Adrenal gland (tissue), 9 donors: ENCODE measurements at regions not wholly inside any gene's neighbourhood (a gene's known extent, or its start where the extent isn't known, plus 50 kb on each side); places are given as distances from the start of the nearest gene placed in this dataset.

ENCODE experiments used
- DNase-seq, 7 donors: peaks; one replicate each; pipeline ENCODE4 v3.0.0-alpha.2; 2019 to 2020
- H3K27ac ChIP-seq, 5 donors: fragments of 200-600 bp; sonication (generic) in 4 of 5; 1 replicate in 3 of 5; 2 replicates in 2 of 5; pipeline versions ENCODE4 v1.5.1 to v1.8.0; 2016 to 2020; ENCODE audit warnings: mild to moderate bottlenecking in 1 of 5
- H3K27me3 ChIP-seq: fragments of 200-600 bp; 2 replicates; pipeline ENCODE4 v1.8.0; 2021
- H3K36me3 ChIP-seq, 2 donors: fragments of 200-600 bp; replicated peaks in 1 of 2; 1 replicate in 1 of 2; 2 replicates in 1 of 2; pipeline versions ENCODE4 v1.5.1 to v1.8.0; 2018 to 2022
- H3K4me1 ChIP-seq, 2 donors: fragments of 200-600 bp; replicated peaks in 1 of 2; 1 replicate in 1 of 2; 2 replicates in 1 of 2; pipeline versions ENCODE4 v1.5.1 to v1.8.0; 2018 to 2021
- H3K4me3 ChIP-seq, 4 donors: fragments of 200-600 bp; sonication (generic) in 3 of 4; one replicate each; pipeline ENCODE4 v1.5.1; 2016 to 2018
- H3K9me3 ChIP-seq, 3 donors: fragments of 200-600 bp; sonication (generic) in 1 of 3; replicated peaks in 1 of 3; 1 replicate in 2 of 3; 2 replicates in 1 of 3; pipeline versions ENCODE4 v1.5.1 to v1.8.0; 2016 to 2021
- CTCF ChIP-seq, 6 experiments: fragments of 450-650 bp in 4 of 6; fragments of 200-600 bp in 2 of 6; sonication (generic) in 1 of 6; IDR thresholded peaks; 1 replicate in 5 of 6; 2 replicates in 1 of 6; pipeline versions ENCODE4 v1.5.1 to v1.8.0; 2016 to 2021; ENCODE audit warnings: antibody characterized with exemption in 6 of 6, mild to moderate bottlenecking in 2 of 6, moderate library complexity in 1 of 6
- POLR2A ChIP-seq, 2 donors: fragments of 450-650 bp; IDR thresholded peaks; one replicate each; pipeline ENCODE4 v1.6.1; 2017; ENCODE audit warnings: antibody characterized with exemption in 2 of 2, mild to moderate bottlenecking in 2 of 2, moderate library complexity in 1 of 2
- WGBS, 4 donors: extraction: QIAGEN DNeasy Blood & Tissue Kit in 2 of 4; methylation state at CpG; one replicate each; pipeline versions ENCODE4 v1.1.5 to v1.1.7; 2013 to 2017; 5-methylcytosine and 5-hydroxymethylcytosine counted together
- intact Hi-C, 2 donors: fragments of 100-400 bp; cut with DNase I; formaldehyde crosslinking; loops; one replicate each; pipeline versions ENCODE4 v1.14.1 to v1.15.0; 2022 to 2023
- donor health status: healthy with polysubstance abuse.
- donor health status: Bipolar disorder and iron deficiency.
- donor health status: DM: yes; HTN: yes; CAD: no.
- donor health status: DM: no; HTN: no; CAD: no.
- donor health status: DM: no; HTN: no; CAD: no.

- TF ChIP-seq POLR2A (IDR thresholded peaks at IDR 0.05) (no peak), CTCF (IDR thresholded peaks at IDR 0.05) (no peak)
- Histone ChIP-seq H3K4me1 (no peaks in the 10 kb centered on the region), H3K9me3 (no peaks in the 10 kb centered on the region), H3K36me3 (no peaks in the 10 kb centered on the region), H3K27ac (no peak overlapping the region), H3K27me3 (no peaks in the 10 kb centered on the region), H3K4me3 (no peak overlapping the region)
- 60 to 76% (median 74%) methylated on average over 6 of the region's 6 CpGs for WGBS, 4 donors
- no peak for DNase-seq
- intact Hi-C loops = no loop called here
Measured at GRCh38 chr12:89087149-89087825, 265.0 kb downstream of the DUSP6 start.

DNA sequence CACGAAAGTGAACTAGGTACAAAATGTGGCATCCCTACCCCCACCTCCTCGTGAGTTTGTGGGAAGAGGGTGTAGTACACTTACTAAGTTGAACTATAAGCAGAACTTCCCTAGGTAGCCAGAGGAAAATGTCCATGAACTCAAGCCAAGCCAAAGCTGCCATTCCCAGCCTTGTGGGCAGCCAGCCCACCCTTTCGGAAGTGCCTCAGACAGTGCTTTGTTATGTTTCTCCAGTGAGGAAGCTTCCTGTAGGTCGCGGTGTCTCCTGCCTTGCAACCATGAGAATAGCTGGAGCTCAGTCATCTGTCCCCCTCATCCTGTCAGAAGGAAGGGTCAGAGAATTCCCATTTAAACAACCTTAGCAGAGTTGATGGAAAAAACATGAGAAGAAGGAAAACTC is 266.9 kb downstream of the DUSP6 start:
- DNase-seq = peak in 4 of 7 donors; percentile 18 to 61 (median 29)
- TF ChIP-seq POLR2A (IDR thresholded peaks at IDR 0.05) (no peak), CTCF (IDR thresholded peaks at IDR 0.05) (no peak)
- Histone ChIP-seq H3K4me1 (no peaks in the 10 kb centered on the region), H3K27me3 (no peaks in the 10 kb centered on the region), H3K9me3 (no peaks in the 10 kb centered on the region), H3K36me3 (no peaks in the 10 kb centered on the region), H3K27ac (peak overlapping the region in 1 of 5 donors; percentile 34), H3K4me3 (no peak overlapping the region)
- WGBS, 4 donors = 68 to 74% (median 71%) methylated on average over 5 of the region's 5 CpGs
- intact Hi-C loops = no loop called here

DNA sequence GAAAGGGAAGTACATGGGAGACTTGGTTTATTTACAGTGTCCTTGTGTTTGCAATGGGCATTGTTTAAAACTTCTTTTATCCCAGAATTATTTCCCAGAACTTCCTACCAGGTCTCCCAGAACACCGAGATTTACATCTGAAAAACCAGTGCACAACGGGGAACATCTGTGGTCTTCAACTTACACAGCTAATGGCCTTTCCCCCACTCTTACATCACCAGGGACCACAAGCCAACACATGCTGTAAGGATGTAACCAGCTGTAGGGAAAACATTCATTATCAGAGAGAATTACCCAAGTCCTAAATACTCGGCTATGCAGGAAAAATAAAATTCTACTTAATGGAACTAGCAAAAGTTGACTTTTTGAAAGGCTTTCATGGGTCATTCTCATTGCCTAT is 267.6 kb downstream of the DUSP6 start:
- Histone ChIP-seq H3K27me3 (no peaks in the 10 kb centered on the region), H3K4me1 (no peaks in the 10 kb centered on the region), H3K9me3 (no peaks in the 10 kb centered on the region), H3K4me3 (no peak overlapping the region), H3K27ac (no peak overlapping the region), H3K36me3 (no peaks in the 10 kb centered on the region)
- 68 to 80% (median 74%) methylated on average over 3 of the region's 3 CpGs for WGBS, 4 donors
- TF ChIP-seq POLR2A (IDR thresholded peaks at IDR 0.05) = no peak
- TF ChIP-seq CTCF (IDR thresholded peaks at IDR 0.05) = no peak
- intact Hi-C loops = no loop called here
- no peak for DNase-seq

DNA sequence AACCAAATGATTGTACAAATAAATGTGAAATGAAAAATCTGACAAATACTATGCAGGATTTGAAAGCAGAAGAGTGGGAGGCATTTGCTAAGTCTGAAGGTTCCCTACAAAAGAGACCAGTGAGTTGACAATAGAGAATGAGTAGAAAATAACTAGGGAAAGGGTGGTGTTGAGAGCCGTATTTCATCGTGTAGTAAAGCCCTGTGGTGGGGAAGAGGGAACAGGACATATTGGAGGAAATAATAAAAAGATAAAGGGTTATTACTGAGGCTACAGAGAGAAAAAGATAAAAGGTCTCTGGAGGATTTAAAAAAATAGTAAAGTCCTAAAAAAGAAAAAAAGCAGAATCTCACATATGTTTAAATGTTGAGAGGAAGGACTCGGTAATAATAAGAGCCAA is 268.8 kb downstream of the DUSP6 start:
- TF ChIP-seq POLR2A (IDR thresholded peaks at IDR 0.05) = no peak
- TF ChIP-seq CTCF (IDR thresholded peaks at IDR 0.05) = no peak
- H3K4me3 ChIP-seq = no peak overlapping the region
- H3K4me1 ChIP-seq = no peaks in the 10 kb centered on the region
- no peak overlapping the region for H3K27ac ChIP-seq
- no peaks in the 10 kb centered on the region for H3K27me3 ChIP-seq
- H3K36me3 ChIP-seq = no peaks in the 10 kb centered on the region
- no peak for DNase-seq
- intact Hi-C loops = no loop called here
- no peaks in the 10 kb centered on the region for H3K9me3 ChIP-seq
- 66 to 86% (median 70%) methylated on average over 3 of the region's 3 CpGs for WGBS, 4 donors
